A549 (cell line): ENCODE measurements at regions not wholly inside any gene's neighbourhood (a gene's known extent, or its start where the extent isn't known, plus 50 kb on each side); places are given as distances from the start of the nearest gene placed in this dataset.

Experiments used
- CHD2 ChIP-seq: fragments of 150-350 bp; IDR thresholded peaks from 2 replicates; pipeline ENCODE4 v1.6.1; 2014; ENCODE audit warnings: low read length; ENCODE audit not compliant: partially characterized antibody
- E2F6 ChIP-seq: IDR thresholded peaks from 2 replicates; pipeline ENCODE4 v1.6.1; 2012; ENCODE audit warnings: low read depth, borderline replicate concordance
- HMGXB4 ChIP-seq: fragments of 250-450 bp; sonication (Bioruptor Pico); IDR thresholded peaks from 2 replicates; pipeline ENCODE4 v1.5.0; 2021; ENCODE audit warnings: mild to moderate bottlenecking, moderate library complexity, borderline replicate concordance
- JUN ChIP-seq, 2 experiments: fragments of >200 bp; sonication (Bioruptor Twin); formaldehyde crosslinking; IDR thresholded peaks; 2 replicates in 1 of 2; 3 replicates in 1 of 2; pipeline ENCODE4 v1.6.1; 2016 to 2017
- JUNB ChIP-seq: fragments of >200 bp; sonication (Bioruptor Twin); formaldehyde crosslinking; IDR thresholded peaks from 2 replicates; pipeline ENCODE4 v1.6.1; 2016
- KDM5A ChIP-seq: fragments of 200-600 bp; sonication (generic); IDR thresholded peaks from 2 replicates; pipeline ENCODE4 v1.6.1; 2016; ENCODE audit warnings: antibody characterized with exemption, mild to moderate bottlenecking
- POLR2A ChIP-seq: IDR thresholded peaks from 2 replicates; pipeline ENCODE4 v1.6.1; 2012; ENCODE audit warnings: mild to moderate bottlenecking, low read length
- RNF2 ChIP-seq: fragments of 200-600 bp; sonication (generic); IDR thresholded peaks from 2 replicates; pipeline ENCODE4 v1.6.1; 2016; ENCODE audit warnings: low read depth, mild to moderate bottlenecking, antibody characterized with exemption, moderate library complexity, borderline replicate concordance
- ZC3H11A ChIP-seq: fragments of 450-650 bp; IDR thresholded peaks from 2 replicates; pipeline ENCODE4 v1.6.1; 2014; ENCODE audit warnings: antibody characterized with exemption, mild to moderate bottlenecking
- TF ChIP-seq, protein P1 (sequence below): fragments of >200 bp; sonication (Bioruptor Twin); formaldehyde crosslinking; IDR thresholded peaks from 3 replicates; pipeline ENCODE4 v1.5.1; 2016

DNA sequence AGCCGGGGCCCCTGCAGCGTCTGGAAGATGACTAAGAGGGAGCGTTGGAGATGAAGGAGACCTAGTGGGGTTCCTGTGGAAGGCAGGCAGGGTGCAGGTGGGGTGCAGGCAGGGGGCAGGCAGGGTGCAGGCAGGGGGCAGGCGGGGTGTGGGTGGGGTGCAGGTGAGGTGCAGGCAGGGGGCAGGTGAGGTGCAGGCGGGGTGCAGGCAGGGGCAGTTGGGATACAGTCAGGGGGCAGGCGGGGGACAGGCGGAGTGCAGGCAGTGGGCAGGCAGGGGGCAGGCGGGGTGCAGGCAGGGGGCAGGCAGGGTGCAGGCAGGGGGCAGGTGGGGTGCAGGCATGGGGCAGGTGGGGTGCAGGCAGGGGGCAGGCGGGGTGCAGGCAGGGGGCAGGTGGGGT lies 142.8 kb downstream of the SOX1 start:
- TF ChIP-seq ZC3H11A = no peak
- no peak for TF ChIP-seq JUN (IDR thresholded peaks at IDR 0.05)
- TF ChIP-seq CHD2 = no peak
- no peak for TF ChIP-seq JUNB
- TF ChIP-seq, protein P1, sequence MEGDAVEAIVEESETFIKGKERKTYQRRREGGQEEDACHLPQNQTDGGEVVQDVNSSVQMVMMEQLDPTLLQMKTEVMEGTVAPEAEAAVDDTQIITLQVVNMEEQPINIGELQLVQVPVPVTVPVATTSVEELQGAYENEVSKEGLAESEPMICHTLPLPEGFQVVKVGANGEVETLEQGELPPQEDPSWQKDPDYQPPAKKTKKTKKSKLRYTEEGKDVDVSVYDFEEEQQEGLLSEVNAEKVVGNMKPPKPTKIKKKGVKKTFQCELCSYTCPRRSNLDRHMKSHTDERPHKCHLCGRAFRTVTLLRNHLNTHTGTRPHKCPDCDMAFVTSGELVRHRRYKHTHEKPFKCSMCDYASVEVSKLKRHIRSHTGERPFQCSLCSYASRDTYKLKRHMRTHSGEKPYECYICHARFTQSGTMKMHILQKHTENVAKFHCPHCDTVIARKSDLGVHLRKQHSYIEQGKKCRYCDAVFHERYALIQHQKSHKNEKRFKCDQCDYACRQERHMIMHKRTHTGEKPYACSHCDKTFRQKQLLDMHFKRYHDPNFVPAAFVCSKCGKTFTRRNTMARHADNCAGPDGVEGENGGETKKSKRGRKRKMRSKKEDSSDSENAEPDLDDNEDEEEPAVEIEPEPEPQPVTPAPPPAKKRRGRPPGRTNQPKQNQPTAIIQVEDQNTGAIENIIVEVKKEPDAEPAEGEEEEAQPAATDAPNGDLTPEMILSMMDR = no peak
- TF ChIP-seq HMGXB4 (CRISPR knock-in tag) = no peak
- no peak for TF ChIP-seq E2F6
- TF ChIP-seq RNF2 = no peak
- TF ChIP-seq KDM5A = no peak
- TF ChIP-seq POLR2A = no peak
